HG02870 (cell line): ENCODE measurements at regions not wholly inside any gene's neighbourhood (a gene's known extent, or its start where the extent isn't known, plus 50 kb on each side); places are given as distances from the start of the nearest gene placed in this dataset.

Experiments used
- ATAC-seq: cut with Tn5 transposase; IDR thresholded peaks from one replicate; pipeline ENCODE4 v1.9.1; 2021; ENCODE audit warnings: mild to moderate bottlenecking, moderate library complexity; ENCODE audit not compliant: unreplicated experiment

GRCh38 chr3:25300141-25300540 lies 127.9 kb upstream of the RARB start:
- ATAC-seq = no peak

- no peak for ATAC-seq
Observed at GRCh38 chr3:25304916-25305315, 123.1 kb upstream of the RARB start.

GRCh38 chr3:25306066-25306465 lies 122.0 kb upstream of the RARB start:
- no peak for ATAC-seq

GRCh38 chr3:25306705-25307104 lies 121.4 kb upstream of the RARB start:
- ATAC-seq = no peak

GRCh38 chr3:25313286-25313685 lies 114.8 kb upstream of the RARB start:
- ATAC-seq = no peak

GRCh38 chr3:25324954-25325655 lies 103.0 kb upstream of the RARB start:
- ATAC-seq = no peak

- no peak for ATAC-seq
Observed at GRCh38 chr3:25335356-25335755, 92.7 kb upstream of the RARB start.

GRCh38 chr3:25338158-25338725 lies 89.8 kb upstream of the RARB start:
- no peak for ATAC-seq

GRCh38 chr3:25339225-25339624 lies 88.8 kb upstream of the RARB start:
- ATAC-seq = no peak

- no peak for ATAC-seq
Observed at GRCh38 chr3:25344670-25345069, 83.4 kb upstream of the RARB start.

- no peak for ATAC-seq
Observed at GRCh38 chr3:25349095-25349494, 79.0 kb upstream of the RARB start.

- ATAC-seq = no peak
Observed at GRCh38 chr3:25349828-25350724, 78.0 kb upstream of the RARB start.

GRCh38 chr3:25350725-25351114 lies 77.3 kb upstream of the RARB start:
- no peak for ATAC-seq

- no peak for ATAC-seq
Observed at GRCh38 chr3:25354071-25354470, 74.0 kb upstream of the RARB start.

GRCh38 chr3:25355034-25355885 lies 72.8 kb upstream of the RARB start:
- ATAC-seq = no peak

- no peak for ATAC-seq
Observed at GRCh38 chr3:25355998-25356397, 72.1 kb upstream of the RARB start.

- ATAC-seq = no peak
Observed at GRCh38 chr3:25362118-25362517, 65.9 kb upstream of the RARB start.

- ATAC-seq = no peak
Observed at GRCh38 chr3:25365636-25366035, 62.4 kb upstream of the RARB start.

- ATAC-seq = no peak
Observed at GRCh38 chr3:25367025-25367424, 61.0 kb upstream of the RARB start.

GRCh38 chr3:25372167-25372566 lies 55.9 kb upstream of the RARB start:
- no peak for ATAC-seq

- no peak for ATAC-seq
Observed at GRCh38 chr3:25376340-25376739, 51.7 kb upstream of the RARB start.
